GM12891 (cell line): ENCODE measurements at regions not wholly inside any gene's neighbourhood (a gene's known extent, or its start where the extent isn't known, plus 50 kb on each side); places are given as distances from the start of the nearest gene placed in this dataset.

Experiments used
- DNase-seq: peaks from one replicate; pipeline ENCODE4 v3.0.0; 2011; ENCODE audit warnings: low spot score; ENCODE audit not compliant: insufficient read length
- FAIRE-seq: peaks from 2 replicates; lab custom pipeline; 2011; peaks lifted over from hg19 to GRCh38; lab: Jason Lieb, UNC
- PAX5 ChIP-seq: IDR thresholded peaks from 2 replicates; pipeline ENCODE4 v1.6.1; 2011; ENCODE audit warnings: low read length, moderate library complexity, mild to moderate bottlenecking; ENCODE audit not compliant: insufficient read depth, severe bottlenecking
- POLR2A ChIP-seq: IDR thresholded peaks from 2 replicates; pipeline ENCODE4 v1.6.1; 2011; ENCODE audit warnings: low read depth, low read length, control low read depth
- POLR2AphosphoS5 ChIP-seq: IDR thresholded peaks from 2 replicates; pipeline ENCODE4 v1.6.1; 2011; ENCODE audit warnings: low read depth, low read length, control low read depth
- POU2F2 ChIP-seq: IDR thresholded peaks from 2 replicates; pipeline ENCODE4 v1.6.1; 2011; ENCODE audit warnings: low read depth, mild to moderate bottlenecking, control low read depth, low read length, moderate library complexity
- SPI1 ChIP-seq: IDR thresholded peaks from 2 replicates; pipeline ENCODE4 v1.6.1; 2011; ENCODE audit warnings: low read depth, low read length, control low read depth
- TAF1 ChIP-seq: IDR thresholded peaks from 2 replicates; pipeline ENCODE4 v1.6.1; 2011; ENCODE audit warnings: low read depth, low read length, control low read depth

GRCh38 chrX:116930311-116930710, 467.5 kb upstream of the CT83 start:
- no peak for FAIRE-seq
- TF ChIP-seq TAF1 (no peak), POLR2A (no peak), SPI1 (no peak), POU2F2 (no peak), PAX5 (no peak), POLR2AphosphoS5 (no peak)
- DNase-seq: no peak

GRCh38 chrX:116897526-116897925, 434.8 kb upstream of the CT83 start:
- DNase-seq: no peak
- FAIRE-seq: no peak
- no peak for TF ChIP-seq TAF1
- TF ChIP-seq POLR2AphosphoS5: no peak
- TF ChIP-seq POU2F2: no peak
- no peak for TF ChIP-seq PAX5
- no peak for TF ChIP-seq POLR2A
- no peak for TF ChIP-seq SPI1

GRCh38 chrX:116881961-116882360, 419.2 kb upstream of the CT83 start:
- DNase-seq (no peak), FAIRE-seq (no peak)
- TF ChIP-seq TAF1 (no peak), PAX5 (no peak), POU2F2 (no peak), POLR2A (no peak), POLR2AphosphoS5 (no peak), SPI1 (no peak)

GRCh38 chrX:116873671-116874070, 410.9 kb upstream of the CT83 start:
- DNase-seq (no peak), FAIRE-seq (no peak)
- TF ChIP-seq TAF1 (no peak), POLR2AphosphoS5 (no peak), POLR2A (no peak), SPI1 (no peak), POU2F2 (no peak), PAX5 (no peak)

GRCh38 chrX:116872931-116873330, 410.2 kb upstream of the CT83 start:
- FAIRE-seq: no peak

GRCh38 chrX:116863029-116863428, 400.3 kb upstream of the CT83 start:
- no peak for TF ChIP-seq POLR2A
- TF ChIP-seq PAX5: no peak
- TF ChIP-seq POLR2AphosphoS5: no peak
- no peak for TF ChIP-seq POU2F2
- TF ChIP-seq TAF1: no peak
- TF ChIP-seq SPI1: no peak
- FAIRE-seq (no peak), DNase-seq (no peak)

More at GRCh38 chrX:116872931-116873330, 410.2 kb upstream of the CT83 start:
- no peak for DNase-seq
- TF ChIP-seq POLR2AphosphoS5 (no peak), POLR2A (no peak), SPI1 (no peak), PAX5 (no peak), TAF1 (no peak), POU2F2 (no peak)

- DNase-seq (no peak), FAIRE-seq (no peak)
Measured at GRCh38 chrX:116862340-116862739, 399.6 kb upstream of the CT83 start.

GRCh38 chrX:116841290-116841689, 378.5 kb upstream of the CT83 start:
- no peak for TF ChIP-seq SPI1
- no peak for TF ChIP-seq PAX5
- TF ChIP-seq TAF1: no peak
- no peak for TF ChIP-seq POU2F2
- no peak for TF ChIP-seq POLR2A
- no peak for TF ChIP-seq POLR2AphosphoS5
- no peak for FAIRE-seq
- DNase-seq: no peak

More at GRCh38 chrX:116862340-116862739, 399.6 kb upstream of the CT83 start:
- no peak for TF ChIP-seq PAX5
- TF ChIP-seq TAF1: no peak
- TF ChIP-seq SPI1: no peak
- no peak for TF ChIP-seq POU2F2
- no peak for TF ChIP-seq POLR2A
- no peak for TF ChIP-seq POLR2AphosphoS5

- DNase-seq (no peak), FAIRE-seq (no peak)
- no peak for TF ChIP-seq POLR2A
- no peak for TF ChIP-seq TAF1
- TF ChIP-seq SPI1: no peak
- no peak for TF ChIP-seq PAX5
- TF ChIP-seq POLR2AphosphoS5: no peak
- TF ChIP-seq POU2F2: no peak
Measured at GRCh38 chrX:116827063-116827462, 364.3 kb upstream of the CT83 start.

- DNase-seq (no peak), FAIRE-seq (no peak)
- TF ChIP-seq PAX5 (no peak), TAF1 (no peak), SPI1 (no peak), POLR2AphosphoS5 (no peak), POU2F2 (no peak), POLR2A (no peak)
Measured at GRCh38 chrX:116824785-116825184, 362.0 kb upstream of the CT83 start.
